Transverse colon (tissue), 4 donors: ENCODE measurements at regions not wholly inside any gene's neighbourhood (a gene's known extent, or its start where the extent isn't known, plus 50 kb on each side); places are given as distances from the start of the nearest gene placed in this dataset.

Source experiments
- DNase-seq: peaks from one replicate; pipeline ENCODE4 v3.0.0-alpha.2; 2019
- H3K27ac ChIP-seq, 4 donors: fragments of 200-600 bp; sonication (generic); 2 replicates each; pipeline ENCODE4 v1.5.1; 2016 to 2018; ENCODE audit warnings: inconsistent platforms in 4 of 4
- H3K27me3 ChIP-seq: fragments of 200-600 bp; sonication (generic); 2 replicates; pipeline ENCODE4 v1.5.1; 2017; ENCODE audit warnings: inconsistent platforms
- H3K36me3 ChIP-seq, 4 donors: fragments of 200-600 bp; sonication (generic); 2 replicates each; pipeline ENCODE4 v1.5.1; 2017 to 2019; ENCODE audit warnings: inconsistent platforms in 4 of 4
- H3K4me1 ChIP-seq, 4 donors: fragments of 200-600 bp; sonication (generic); 2 replicates each; pipeline ENCODE4 v1.5.1; 2017 to 2020; ENCODE audit warnings: inconsistent platforms in 4 of 4
- H3K4me3 ChIP-seq, 4 donors: fragments of 200-600 bp; sonication (generic); 1 replicate in 1 of 4; 2 replicates in 3 of 4; pipeline versions ENCODE4 v1.5.1 to v1.6.1; 2017 to 2019; ENCODE audit warnings: inconsistent platforms in 4 of 4
- H3K9me3 ChIP-seq, 2 donors: fragments of 200-600 bp; sonication (generic); 2 replicates each; pipeline ENCODE4 v1.5.1; 2017 to 2019; ENCODE audit warnings: inconsistent platforms in 2 of 2
- EP300 ChIP-seq: sonication (generic); formaldehyde crosslinking; IDR thresholded peaks from one replicate; pipeline ENCODE4 v1.6.1; 2017; ENCODE audit warnings: antibody characterized with exemption, low read depth
- POLR2A ChIP-seq: fragments of 450-650 bp; IDR thresholded peaks from one replicate; pipeline ENCODE4 v1.6.1; 2016; ENCODE audit warnings: antibody characterized with exemption, mild to moderate bottlenecking, moderate library complexity
- POLR2AphosphoS5 ChIP-seq, 3 donors: sonication (generic); formaldehyde crosslinking; IDR thresholded peaks; one replicate each; pipeline ENCODE4 v1.6.1; 2016; ENCODE audit warnings: antibody characterized with exemption in 3 of 3
- WGBS, 2 donors: methylation state at CpG; one replicate each; pipeline ENCODE4 v1.1.5; 2018; ENCODE audit warnings: low coverage in 1 of 2; 5-methylcytosine and 5-hydroxymethylcytosine counted together
- in situ Hi-C, 4 donors: fragments of 200-750 bp; cut with MboI; loops; one replicate each; pipeline versions ENCODE4 v1.15.0 to v1.15.1; 2017; ENCODE audit warnings: low sequenced_read_pairs in 3 of 4, low pct_ligation_motif_present in 1 of 4, low pct_unique_long_range_greater_than_20kb in 1 of 4
- intact Hi-C: fragments of 100-400 bp; cut with DNase I; formaldehyde crosslinking; loops from one replicate; pipeline ENCODE4 v1.15.1; 2023; ENCODE audit warnings: low total_unique reads
- TF ChIP-seq, protein P1 (sequence below), 5 experiments: fragments of 200-600 bp in 3 of 5; fragments of 450-650 bp in 2 of 5; sonication (generic) in 3 of 5; IDR thresholded peaks; 1 replicate in 2 of 5; 2 replicates in 3 of 5; pipeline ENCODE4 v1.5.1; 2016 to 2017; ENCODE audit warnings: antibody characterized with exemption in 5 of 5, inconsistent platforms in 3 of 5, mild to moderate bottlenecking in 2 of 5, moderate library complexity in 1 of 5

DNA sequence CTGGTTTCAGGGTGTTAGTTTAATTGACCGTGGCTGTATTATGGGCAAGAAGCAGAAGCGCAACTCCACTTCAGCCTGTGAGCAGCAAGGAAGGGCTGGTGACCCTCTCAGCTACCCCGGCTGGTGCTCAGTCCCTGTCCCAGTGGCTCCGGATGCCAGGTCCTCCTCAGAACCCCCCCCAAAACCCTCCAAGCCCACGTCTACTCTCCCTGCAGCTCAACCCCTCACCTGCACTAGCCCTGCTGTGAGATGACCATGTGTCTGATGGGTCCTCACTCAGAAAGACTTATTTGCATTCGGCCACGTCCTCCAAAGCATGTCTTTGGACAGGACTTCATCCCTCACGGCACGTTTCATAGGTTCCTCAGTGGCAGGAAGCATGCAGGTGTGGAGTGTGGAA, 119.7 kb upstream of the ALKAL2 start:
- 71% methylated on average over 9 of the region's 9 CpGs; no CpG with 5 or more reads in 1 of the 2 donors for WGBS, 2 donors
- TF ChIP-seq POLR2A (no peak), POLR2AphosphoS5 (IDR thresholded peaks at IDR 0.05) (no peak), EP300 (no peak)
- TF ChIP-seq, protein P1, sequence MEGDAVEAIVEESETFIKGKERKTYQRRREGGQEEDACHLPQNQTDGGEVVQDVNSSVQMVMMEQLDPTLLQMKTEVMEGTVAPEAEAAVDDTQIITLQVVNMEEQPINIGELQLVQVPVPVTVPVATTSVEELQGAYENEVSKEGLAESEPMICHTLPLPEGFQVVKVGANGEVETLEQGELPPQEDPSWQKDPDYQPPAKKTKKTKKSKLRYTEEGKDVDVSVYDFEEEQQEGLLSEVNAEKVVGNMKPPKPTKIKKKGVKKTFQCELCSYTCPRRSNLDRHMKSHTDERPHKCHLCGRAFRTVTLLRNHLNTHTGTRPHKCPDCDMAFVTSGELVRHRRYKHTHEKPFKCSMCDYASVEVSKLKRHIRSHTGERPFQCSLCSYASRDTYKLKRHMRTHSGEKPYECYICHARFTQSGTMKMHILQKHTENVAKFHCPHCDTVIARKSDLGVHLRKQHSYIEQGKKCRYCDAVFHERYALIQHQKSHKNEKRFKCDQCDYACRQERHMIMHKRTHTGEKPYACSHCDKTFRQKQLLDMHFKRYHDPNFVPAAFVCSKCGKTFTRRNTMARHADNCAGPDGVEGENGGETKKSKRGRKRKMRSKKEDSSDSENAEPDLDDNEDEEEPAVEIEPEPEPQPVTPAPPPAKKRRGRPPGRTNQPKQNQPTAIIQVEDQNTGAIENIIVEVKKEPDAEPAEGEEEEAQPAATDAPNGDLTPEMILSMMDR (IDR thresholded peaks at IDR 0.05) = no peak
- H3K9me3 ChIP-seq = no peaks in the 10 kb centered on the region
- in situ Hi-C loops = no loop called here
- H3K27me3 ChIP-seq = no peaks in the 10 kb centered on the region
- intact Hi-C loops = no loop called here
- no peak for DNase-seq
- H3K4me3 ChIP-seq = no peak overlapping the region
- H3K36me3 ChIP-seq = no peaks in the 10 kb centered on the region
- no peaks in the 10 kb centered on the region for H3K4me1 ChIP-seq
- H3K27ac ChIP-seq = no peak overlapping the region

DNA sequence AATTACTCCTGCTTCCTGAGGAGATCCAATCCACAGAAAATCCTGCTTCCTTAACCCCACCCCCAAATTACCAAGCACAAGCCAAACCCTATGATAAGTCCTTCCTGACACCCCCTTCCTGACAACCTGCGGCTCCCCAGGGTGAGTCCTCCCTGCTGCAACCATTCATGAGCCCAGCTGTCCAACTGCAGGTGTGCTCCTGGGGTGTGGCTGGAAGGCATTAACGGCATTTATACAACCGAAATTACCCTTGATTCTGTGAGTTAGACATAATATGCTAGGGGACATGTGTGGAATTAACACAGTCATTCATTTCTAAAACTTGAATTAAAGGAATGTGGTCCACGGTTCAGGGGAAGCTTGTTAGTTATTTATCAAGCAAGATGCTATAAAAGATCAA, 119.0 kb upstream of the ALKAL2 start:
- TF ChIP-seq POLR2A (no peak), EP300 (no peak), POLR2AphosphoS5 (IDR thresholded peaks at IDR 0.05) (no peak)
- TF ChIP-seq, protein P1 (IDR thresholded peaks at IDR 0.05) = no peak
- no peaks in the 10 kb centered on the region for H3K4me1 ChIP-seq
- intact Hi-C loops = no loop called here
- H3K9me3 ChIP-seq = no peaks in the 10 kb centered on the region
- DNase-seq = no peak
- no peaks in the 10 kb centered on the region for H3K36me3 ChIP-seq
- no peaks in the 10 kb centered on the region for H3K27me3 ChIP-seq
- no peak overlapping the region for H3K27ac ChIP-seq
- H3K4me3 ChIP-seq = no peak overlapping the region
- in situ Hi-C loops = no loop called here
- 43 to 46% methylated on average over 3 to 4 of the region's 4 CpGs for WGBS, 2 donors

DNA sequence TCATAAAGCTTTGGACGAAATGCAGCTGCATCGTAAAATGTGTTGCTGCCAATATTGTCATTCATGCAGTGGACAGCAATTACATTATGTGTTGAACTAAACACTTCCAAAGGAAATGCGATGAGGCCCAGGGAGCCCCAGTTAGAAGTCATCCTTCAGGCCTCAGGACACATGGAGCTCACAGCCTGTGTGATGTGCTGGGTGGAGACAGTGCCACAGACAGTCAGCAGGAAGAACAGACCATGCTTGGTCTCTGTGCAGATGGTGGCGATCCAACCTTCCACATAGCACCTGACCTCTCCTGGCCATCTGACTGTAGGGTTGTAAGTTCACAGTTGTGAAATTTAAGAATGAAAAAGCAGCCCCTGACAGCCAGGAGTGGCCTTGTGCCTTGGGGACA, 118.3 kb upstream of the ALKAL2 start:
- intact Hi-C loops = no loop called here
- in situ Hi-C loops = no loop called here
- Histone ChIP-seq H3K9me3 (no peaks in the 10 kb centered on the region), H3K27me3 (no peaks in the 10 kb centered on the region), H3K27ac (no peak overlapping the region), H3K36me3 (no peaks in the 10 kb centered on the region), H3K4me3 (no peak overlapping the region), H3K4me1 (no peaks in the 10 kb centered on the region)
- TF ChIP-seq EP300 = no peak
- no peak for TF ChIP-seq POLR2AphosphoS5 (IDR thresholded peaks at IDR 0.05)
- TF ChIP-seq, protein P1 (IDR thresholded peaks at IDR 0.05) = no peak
- no peak for TF ChIP-seq POLR2A
- DNase-seq = no peak
- 65 to 70% methylated on average over 3 to 4 of the region's 4 CpGs for WGBS, 2 donors

DNA sequence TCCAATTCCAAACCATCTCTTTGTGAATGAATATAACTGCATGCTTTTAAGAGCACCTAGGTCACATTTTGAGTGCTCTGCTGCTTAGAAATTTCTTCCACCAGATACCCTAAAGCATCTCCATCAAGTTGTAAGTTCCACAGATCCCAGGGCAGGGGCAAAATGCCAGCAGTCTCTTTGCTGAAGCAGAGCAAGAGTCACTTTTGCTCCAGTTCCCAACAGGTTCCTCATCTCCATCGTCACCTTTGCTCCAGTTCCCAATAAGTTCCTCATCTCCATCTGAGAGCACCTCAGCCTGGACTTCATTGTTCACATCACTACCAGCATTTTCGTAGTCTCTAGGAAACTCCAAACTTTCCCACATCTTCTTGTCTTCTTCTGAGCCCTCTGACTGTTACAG, 116.7 kb upstream of the ALKAL2 start:
- Histone ChIP-seq H3K27me3 (no peaks in the 10 kb centered on the region), H3K27ac (no peak overlapping the region), H3K4me1 (no peaks in the 10 kb centered on the region), H3K4me3 (no peak overlapping the region), H3K9me3 (no peaks in the 10 kb centered on the region), H3K36me3 (no peaks in the 10 kb centered on the region)
- TF ChIP-seq EP300 (no peak), POLR2AphosphoS5 (IDR thresholded peaks at IDR 0.05) (no peak)
- TF ChIP-seq, protein P1 (IDR thresholded peaks at IDR 0.05) = no peak
- DNase-seq = no peak
- 83 to 90% methylated on average over 2 of the region's 2 CpGs for WGBS, 2 donors
- intact Hi-C loops = no loop called here
- in situ Hi-C loops = no loop called here
